ENCODE measurements at regions not wholly inside any gene's neighbourhood (a gene's known extent, or its start where the extent isn't known, plus 50 kb on each side); places are given as distances from the start of the nearest gene placed in this dataset.
"Not testable (repeated sequence)": the region's sequence is repeated elsewhere in the genome, so short reads cannot be mapped to it uniquely, and the experiment has no call there.

- not testable (repeated sequence) for TF ChIP-seq CTCF, POLR2A (IDR thresholded peaks at IDR 0.05)
Measured at GRCh38 chr9:66263621-66264020, 526.7 kb downstream of the FOXD4L4 start.
